Keratinocyte (primary cell): ENCODE measurements at regions not wholly inside any gene's neighbourhood (a gene's known extent, or its start where the extent isn't known, plus 50 kb on each side); places are given as distances from the start of the nearest gene placed in this dataset.

Experiments
- DNase-seq: peaks from one replicate; pipeline ENCODE4 v3.0.0-alpha.2; 2011; ENCODE audit warnings: low read depth, missing footprints, low spot score
- FAIRE-seq: peaks from 2 replicates; lab custom pipeline; 2011; peaks lifted over from hg19 to GRCh38; lab: Jason Lieb, UNC
- H2AFZ ChIP-seq: 2 replicates; pipeline ENCODE4 v1.6.0; 2012; ENCODE audit warnings: low read length, control low read depth, inconsistent platforms; ENCODE audit not compliant: control insufficient read depth
- H3K27ac ChIP-seq: 2 replicates; pipeline ENCODE4 v1.5.1; 2011; ENCODE audit warnings: low read length; ENCODE audit not compliant: control insufficient read depth, insufficient read depth
- H3K27me3 ChIP-seq: 3 replicates; pipeline ENCODE4 v1.6.0; 2011; ENCODE audit warnings: low read length; ENCODE audit not compliant: control insufficient read depth, insufficient read depth; ENCODE audit errors: extremely low read depth
- H3K36me3 ChIP-seq, 2 experiments: 2 replicates in 1 of 2; 3 replicates in 1 of 2; pipeline ENCODE4 v1.5.1; 2011; ENCODE audit warnings: low read length in 2 of 2, mild to moderate bottlenecking in 1 of 2; ENCODE audit not compliant: control insufficient read depth in 2 of 2, insufficient read depth in 2 of 2; ENCODE audit errors: extremely low read depth in 1 of 2
- H3K4me1 ChIP-seq: 3 replicates; pipeline ENCODE4 v1.5.1; 2011; ENCODE audit warnings: low read length; ENCODE audit not compliant: control insufficient read depth, insufficient read depth; ENCODE audit errors: extremely low read depth
- H3K4me2 ChIP-seq: 3 replicates; pipeline ENCODE4 v1.6.0; 2011; ENCODE audit warnings: low read depth, low read length; ENCODE audit not compliant: control insufficient read depth, insufficient read depth; ENCODE audit errors: extremely low read depth
- H3K4me3 ChIP-seq, 3 experiments: fragments of 200-600 bp in 1 of 3; sonication (generic) in 1 of 3; 2 replicates in 2 of 3; 3 replicates in 1 of 3; pipeline ENCODE4 v1.5.1; 2011 to 2016; ENCODE audit warnings: low read length in 3 of 3, mild to moderate bottlenecking in 3 of 3, control low read depth in 2 of 3, inconsistent platforms in 1 of 3, low read depth in 1 of 3, mixed read lengths in 1 of 3, mixed run types in 1 of 3, moderate library complexity in 1 of 3; ENCODE audit not compliant: control insufficient read depth in 2 of 3, insufficient read depth in 2 of 3; ENCODE audit errors: extremely low read depth in 1 of 3
- H3K79me2 ChIP-seq: 2 replicates; pipeline ENCODE4 v1.6.0; 2012; ENCODE audit warnings: low read length; ENCODE audit not compliant: control insufficient read depth, insufficient read depth
- H3K9ac ChIP-seq: 3 replicates; pipeline ENCODE4 v1.6.0; 2011; ENCODE audit warnings: low read length; ENCODE audit not compliant: control insufficient read depth, insufficient read depth; ENCODE audit errors: extremely low read depth
- H3K9me1 ChIP-seq: 3 replicates; pipeline ENCODE4 v1.6.0; 2011; ENCODE audit warnings: low read length; ENCODE audit not compliant: control insufficient read depth, insufficient read depth; ENCODE audit errors: extremely low read depth
- H3K9me3 ChIP-seq: 2 replicates; pipeline ENCODE4 v1.5.1; 2012; ENCODE audit warnings: low read depth, low read length; ENCODE audit not compliant: control insufficient read depth
- H4K20me1 ChIP-seq: 3 replicates; pipeline ENCODE4 v1.6.0; 2011; ENCODE audit warnings: low read length; ENCODE audit not compliant: control insufficient read depth, insufficient read depth; ENCODE audit errors: extremely low read depth
- EZH2 ChIP-seq: IDR thresholded peaks from one replicate; pipeline ENCODE4 v1.6.1; 2012; ENCODE audit warnings: inconsistent platforms, mild to moderate bottlenecking, low read length, moderate library complexity
- dilution Hi-C: fragments of 300-500 bp; cut with MboI; formaldehyde crosslinking; loops from one replicate; pipeline ENCODE4 v1.7.0; 2020; ENCODE audit warnings: low sequenced_read_pairs; ENCODE audit not compliant: extremely low pct_ligation_motif_present
- TF ChIP-seq, protein P1 (sequence below), 3 experiments: IDR thresholded peaks in 1 of 3; conservative IDR thresholded peaks in 1 of 3; optimal IDR thresholded peaks in 1 of 3; 2 replicates in 2 of 3; 3 replicates in 1 of 3; pipeline versions ENCODE3 to v1.5.1; 2011; ENCODE audit warnings: low read length in 3 of 3, mild to moderate bottlenecking in 3 of 3, moderate library complexity in 2 of 3, control low read depth in 1 of 3, inconsistent platforms in 1 of 3; ENCODE audit not compliant: insufficient read depth in 2 of 3; ENCODE audit errors: extremely low read depth in 1 of 3

DNA sequence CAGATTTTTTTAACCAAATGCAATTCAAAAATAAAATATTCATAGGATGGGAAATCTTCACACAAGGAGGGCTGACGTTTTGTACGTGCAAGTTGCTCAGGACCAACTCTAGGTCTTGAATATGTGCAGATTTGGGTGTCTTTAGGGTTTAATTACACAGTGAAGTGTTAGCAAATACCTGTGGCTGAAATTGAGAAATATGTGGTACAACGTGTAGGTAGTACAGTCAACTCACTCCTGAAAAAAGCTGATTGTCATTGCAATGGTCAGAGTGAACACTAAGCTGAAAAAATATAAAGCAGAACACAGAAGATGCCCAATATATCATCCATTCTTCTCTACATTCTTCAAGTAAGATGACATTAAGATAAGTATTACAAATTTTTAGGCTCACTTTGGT is 314.3 kb downstream of the SLITRK1 start:
- H3K9me3 ChIP-seq, result no peaks in the 10 kb centered on the region
- no peaks in the 10 kb centered on the region for H3K27me3 ChIP-seq
- H3K4me1 ChIP-seq, result no peaks in the 10 kb centered on the region
- no peaks in the 10 kb centered on the region for H3K79me2 ChIP-seq
- DNase-seq, result no peak
- H3K27ac ChIP-seq, result no peak overlapping the region
- no peak overlapping the region for H3K4me2 ChIP-seq
- dilution Hi-C loops, result no loop called here
- no peak for FAIRE-seq
- no peaks in the 10 kb centered on the region for H4K20me1 ChIP-seq
- TF ChIP-seq, protein P1, sequence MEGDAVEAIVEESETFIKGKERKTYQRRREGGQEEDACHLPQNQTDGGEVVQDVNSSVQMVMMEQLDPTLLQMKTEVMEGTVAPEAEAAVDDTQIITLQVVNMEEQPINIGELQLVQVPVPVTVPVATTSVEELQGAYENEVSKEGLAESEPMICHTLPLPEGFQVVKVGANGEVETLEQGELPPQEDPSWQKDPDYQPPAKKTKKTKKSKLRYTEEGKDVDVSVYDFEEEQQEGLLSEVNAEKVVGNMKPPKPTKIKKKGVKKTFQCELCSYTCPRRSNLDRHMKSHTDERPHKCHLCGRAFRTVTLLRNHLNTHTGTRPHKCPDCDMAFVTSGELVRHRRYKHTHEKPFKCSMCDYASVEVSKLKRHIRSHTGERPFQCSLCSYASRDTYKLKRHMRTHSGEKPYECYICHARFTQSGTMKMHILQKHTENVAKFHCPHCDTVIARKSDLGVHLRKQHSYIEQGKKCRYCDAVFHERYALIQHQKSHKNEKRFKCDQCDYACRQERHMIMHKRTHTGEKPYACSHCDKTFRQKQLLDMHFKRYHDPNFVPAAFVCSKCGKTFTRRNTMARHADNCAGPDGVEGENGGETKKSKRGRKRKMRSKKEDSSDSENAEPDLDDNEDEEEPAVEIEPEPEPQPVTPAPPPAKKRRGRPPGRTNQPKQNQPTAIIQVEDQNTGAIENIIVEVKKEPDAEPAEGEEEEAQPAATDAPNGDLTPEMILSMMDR (optimal IDR thresholded peaks at IDR 0.05 in 1 of 3, IDR thresholded peaks at IDR 0.05 in 1 of 3, conservative IDR thresholded peaks at IDR 0.05 in 1 of 3; ENCODE audit: extremely low read depth in 1 of 3, insufficient read depth in 2 of 3, low read length in 3 of 3), result no peak
- no peak for TF ChIP-seq EZH2
- H3K36me3 ChIP-seq, result no peaks in the 10 kb centered on the region
- no peak overlapping the region for H3K4me3 ChIP-seq
- H3K9me1 ChIP-seq, result no peaks in the 10 kb centered on the region
- H3K9ac ChIP-seq, result no peak overlapping the region
- no peak overlapping the region for H2AFZ ChIP-seq

DNA sequence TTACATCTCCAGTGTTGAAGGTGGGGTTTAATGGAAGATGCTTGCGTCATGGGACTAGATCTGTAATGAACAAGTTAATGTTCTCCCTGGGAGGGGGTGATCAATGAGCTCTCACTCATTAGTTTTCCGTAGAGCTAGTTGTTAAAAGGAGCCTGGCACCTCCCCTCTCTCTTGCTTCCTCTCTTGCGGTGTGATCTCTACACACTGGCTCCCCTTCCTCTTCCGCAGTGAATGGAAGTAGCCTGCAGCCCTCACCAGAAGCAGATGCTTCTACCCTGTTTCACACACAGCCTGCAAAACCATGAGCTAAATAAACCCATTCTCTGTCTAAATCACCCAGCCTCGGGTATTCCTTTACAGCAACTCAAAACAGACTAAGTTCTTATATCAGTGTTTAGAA is 318.8 kb downstream of the SLITRK1 start:
- no peak for DNase-seq
- dilution Hi-C loops, result no loop called here
- no peak for FAIRE-seq
- Histone ChIP-seq H3K9ac (no peak overlapping the region), H3K27ac (no peak overlapping the region), H3K4me1 (no peaks in the 10 kb centered on the region), H4K20me1 (no peaks in the 10 kb centered on the region), H3K4me3 (no peak overlapping the region), H3K79me2 (no peaks in the 10 kb centered on the region), H3K36me3 (no peaks in the 10 kb centered on the region), H3K27me3 (no peaks in the 10 kb centered on the region), H3K4me2 (no peak overlapping the region), H3K9me1 (no peaks in the 10 kb centered on the region), H3K9me3 (no peaks in the 10 kb centered on the region), H2AFZ (no peak overlapping the region)
- TF ChIP-seq, protein P1 (optimal IDR thresholded peaks at IDR 0.05 in 1 of 3, IDR thresholded peaks at IDR 0.05 in 1 of 3, conservative IDR thresholded peaks at IDR 0.05 in 1 of 3; ENCODE audit: extremely low read depth in 1 of 3, insufficient read depth in 2 of 3, low read length in 3 of 3), result no peak
- TF ChIP-seq EZH2, result no peak
